T-cell (primary cell): ENCODE measurements at regions not wholly inside any gene's neighbourhood (a gene's known extent, or its start where the extent isn't known, plus 50 kb on each side); places are given as distances from the start of the nearest gene placed in this dataset.

ENCODE experiments used
- ATAC-seq, 4 experiments: fragments of 200-7000 bp in 3 of 4; fragments of 150-1000 bp in 1 of 4; cut with Tn5 transposase; replicated peaks in 1 of 4; 1 replicate in 3 of 4; 2 replicates in 1 of 4; pipeline ENCODE4 v1.10.0; 2021; ENCODE audit warnings: moderate library complexity in 3 of 4, mild to moderate bottlenecking in 2 of 4, moderate number of reproducible peaks in 1 of 4
- CTCF ChIA-PET, 2 donors: fragments of 300-600 bp; sonication (Branson Sonifier 250); formaldehyde crosslinking; loops; one replicate each; lab custom pipeline; 2022; ENCODE audit warnings: antibody characterized with exemption in 2 of 2; lab: Charles Lee
- POLR2A ChIA-PET, 2 donors: fragments of 300-600 bp; sonication (Branson Sonifier 250); formaldehyde crosslinking; loops; one replicate each; lab custom pipeline; 2022; ENCODE audit warnings: antibody characterized with exemption in 2 of 2; lab: Charles Lee
- DNase-seq, 35 experiments: peaks; one replicate each; pipeline versions ENCODE4 v3.0.0 to v3.0.0-alpha.2; 2013 to 2023
- H3K27ac ChIP-seq: one replicate; pipeline ENCODE4 v1.5.1; 2013; ENCODE audit warnings: low read length
- H3K27me3 ChIP-seq, 2 experiments: replicated peaks in 1 of 2; 1 replicate in 1 of 2; 2 replicates in 1 of 2; pipeline versions ENCODE4 v1.6.1 to v1.7.0; 2013; ENCODE audit warnings: low read length in 1 of 2, mixed read lengths in 1 of 2; ENCODE audit not compliant: control insufficient read depth in 2 of 2, insufficient read depth in 2 of 2; ENCODE audit errors: extremely low read depth in 1 of 2
- H3K36me3 ChIP-seq, 2 donors: 1 replicate in 1 of 2; 2 replicates in 1 of 2; pipeline versions ENCODE4 v1.6.1 to v1.7.0; 2013; ENCODE audit warnings: low read length in 1 of 2; ENCODE audit not compliant: control insufficient read depth in 2 of 2, insufficient read depth in 1 of 2; ENCODE audit errors: extremely low read depth in 1 of 2
- H3K4me1 ChIP-seq, 2 experiments: 1 replicate in 1 of 2; 2 replicates in 1 of 2; pipeline versions ENCODE4 v1.6.1 to v1.7.0; 2013; ENCODE audit warnings: low read length in 2 of 2, mixed read lengths in 1 of 2; ENCODE audit not compliant: insufficient read depth in 2 of 2, control insufficient read depth in 1 of 2; ENCODE audit errors: extremely low read depth in 1 of 2
- H3K4me3 ChIP-seq, 2 donors: 1 replicate in 1 of 2; 2 replicates in 1 of 2; pipeline versions ENCODE4 v1.5.1 to v1.7.0; 2013; ENCODE audit warnings: mild to moderate bottlenecking in 2 of 2, low read length in 1 of 2, moderate library complexity in 1 of 2; ENCODE audit not compliant: control insufficient read depth in 1 of 2; ENCODE audit errors: extremely low read depth in 1 of 2
- H3K9me3 ChIP-seq: 2 replicates; pipeline ENCODE4 v1.7.0; 2013
- H3K27ac Mint-ChIP-seq, 2 donors: one replicate each; pipeline ENCODE4 v1.8.0; 2020 to 2021; ENCODE audit warnings: mild to moderate bottlenecking in 2 of 2, mixed read lengths in 2 of 2
- H3K27me3 Mint-ChIP-seq, 2 donors: one replicate each; pipeline ENCODE4 v1.8.0; 2021 to 2022; ENCODE audit warnings: mixed read lengths in 2 of 2
- H3K36me3 Mint-ChIP-seq: one replicate; pipeline ENCODE4 v1.8.0; 2021; ENCODE audit warnings: mixed read lengths
- H3K4me1 Mint-ChIP-seq, 3 donors: one replicate each; pipeline ENCODE4 v1.8.0; 2020 to 2022; ENCODE audit warnings: mixed read lengths in 3 of 3, mild to moderate bottlenecking in 1 of 3
- H3K4me3 Mint-ChIP-seq, 3 donors: one replicate each; pipeline ENCODE4 v1.8.0; 2020 to 2022; ENCODE audit warnings: mild to moderate bottlenecking in 3 of 3, mixed read lengths in 3 of 3, moderate library complexity in 3 of 3
- H3K9me3 Mint-ChIP-seq, 3 donors: one replicate each; pipeline ENCODE4 v1.8.0; 2020 to 2022; ENCODE audit warnings: mixed read lengths in 3 of 3
- WGBS: methylation state at CpG from one replicate; pipeline ENCODE4 v1.1.5; 2013; ENCODE audit warnings: missing lambda C conversion rate; ENCODE audit not compliant: insufficient coverage; 5-methylcytosine and 5-hydroxymethylcytosine counted together

DNA sequence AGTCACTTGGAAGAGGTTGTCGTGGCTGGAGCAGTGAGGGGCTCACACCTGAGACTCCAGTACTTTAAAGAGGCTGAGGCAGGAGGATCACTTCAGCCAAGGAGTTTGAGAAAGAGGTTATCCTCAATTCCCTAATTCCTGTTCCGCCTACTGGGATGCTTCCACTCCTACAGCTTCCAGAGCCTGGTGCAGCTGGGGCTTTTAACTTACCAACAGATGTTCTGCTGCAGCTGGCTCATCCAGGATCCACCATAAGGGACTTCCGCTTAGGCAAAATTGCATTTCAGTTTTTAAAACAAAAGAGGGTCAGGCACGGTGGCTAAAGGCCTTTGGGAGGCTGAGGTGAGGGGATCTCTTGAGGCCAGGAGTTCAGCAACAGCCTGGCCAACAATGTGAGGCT, 59.1 kb upstream of the CDYL start:
- no peak for ATAC-seq
- H3K27ac ChIP-seq = no peak overlapping the region
- H3K9me3 Mint-ChIP-seq = no peaks in the 10 kb centered on the region
- ChIA-PET CTCF (interaction anchor here (0.7 kb wide), 3 partner anchors 18 to 444 kb away, joined by 3 to 7 read pairs (median 4); no protein-coding TSS in a partner anchor), POLR2A (no interaction called here)
- H3K4me1 ChIP-seq = no peaks in the 10 kb centered on the region
- no peaks in the 10 kb centered on the region for H3K9me3 ChIP-seq
- no peak for DNase-seq
- WGBS = 90% methylated on average over 3 of the region's 4 CpGs
- H3K36me3 ChIP-seq = no peaks in the 10 kb centered on the region
- H3K4me1 Mint-ChIP-seq = no peaks in the 10 kb centered on the region
- H3K27me3 Mint-ChIP-seq = peaks cover 0 to 7% of the 10 kb centered on the region in 2 donors
- no peaks in the 10 kb centered on the region for H3K36me3 Mint-ChIP-seq
- peaks cover 0 to 5% of the 10 kb centered on the region in 2 experiments for H3K27me3 ChIP-seq
- H3K4me3 ChIP-seq = no peak overlapping the region
- no peak overlapping the region for H3K4me3 Mint-ChIP-seq
- no peak overlapping the region for H3K27ac Mint-ChIP-seq

DNA sequence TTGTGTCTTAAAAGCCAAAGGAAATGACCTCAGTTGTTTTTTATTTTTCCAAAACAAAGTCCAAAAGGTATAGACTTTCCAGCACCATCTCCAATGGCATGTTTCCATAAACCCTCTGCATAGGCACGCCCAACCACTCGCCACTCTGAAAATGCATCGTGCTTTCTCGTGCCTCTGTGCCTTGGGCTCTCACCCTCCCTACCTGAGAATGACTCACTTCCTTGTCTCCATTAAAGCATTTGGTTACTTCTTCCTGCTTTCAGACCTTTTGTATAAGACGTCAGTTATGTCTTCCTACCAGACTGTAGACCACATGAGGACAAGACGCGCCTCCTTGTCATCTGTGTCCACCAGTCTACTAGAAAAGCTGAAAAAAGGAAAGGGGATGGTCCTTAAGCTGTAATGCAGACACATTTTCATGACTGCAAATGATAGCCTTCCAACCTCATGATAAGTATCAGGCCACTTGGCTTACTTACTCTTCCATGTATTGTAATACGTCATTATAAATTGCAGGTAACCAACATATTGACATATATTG, 61.2 kb upstream of the CDYL start:
- ATAC-seq = no peak
- no peak overlapping the region for H3K4me3 Mint-ChIP-seq

DNA sequence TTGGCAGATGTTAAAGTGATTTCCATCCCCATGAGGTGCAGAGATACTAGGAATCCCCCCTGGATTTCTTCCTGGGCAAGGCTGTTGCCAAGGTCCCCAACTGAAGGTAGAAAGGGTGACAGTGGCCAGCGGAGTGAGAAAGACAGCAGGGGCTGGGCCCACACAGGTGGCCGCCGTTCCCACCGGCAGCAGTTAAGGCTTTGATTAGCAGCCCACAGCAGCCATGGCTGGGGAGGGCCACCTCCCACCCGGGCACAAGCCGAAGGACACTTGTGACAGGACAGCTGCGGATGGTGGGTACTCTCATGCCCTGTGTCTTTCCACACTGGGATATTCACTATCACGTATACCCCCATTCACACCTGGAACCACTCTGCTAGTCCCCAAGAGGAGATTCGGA, 63.9 kb upstream of the CDYL start:
- Mint-ChIP-seq H3K27me3 (peaks cover 0 to 2% of the 10 kb centered on the region in 2 donors), H3K27ac (no peak overlapping the region), H3K4me1 (no peaks in the 10 kb centered on the region), H3K4me3 (no peak overlapping the region), H3K9me3 (no peaks in the 10 kb centered on the region), H3K36me3 (no peaks in the 10 kb centered on the region)
- no peaks in the 10 kb centered on the region for H3K36me3 ChIP-seq
- H3K4me3 ChIP-seq = no peak overlapping the region
- 93% methylated on average over 4 of the region's 9 CpGs for WGBS
- no peak for DNase-seq
- POLR2A ChIA-PET = no interaction called here
- no peak overlapping the region for H3K27ac ChIP-seq
- no peaks in the 10 kb centered on the region for H3K9me3 ChIP-seq
- no peak for ATAC-seq
- peaks cover 0 to 3% of the 10 kb centered on the region in 2 experiments for H3K27me3 ChIP-seq
- H3K4me1 ChIP-seq = no peaks in the 10 kb centered on the region
- CTCF ChIA-PET = no interaction called here

More for the DNA sequence above, 61.2 kb upstream of the CDYL start:
- Mint-ChIP-seq H3K4me1 (no peaks in the 10 kb centered on the region), H3K36me3 (no peaks in the 10 kb centered on the region), H3K27me3 (peaks cover 0 to 4% of the 10 kb centered on the region in 2 donors), H3K9me3 (no peaks in the 10 kb centered on the region), H3K27ac (no peak overlapping the region)
- WGBS = 53% methylated on average over 5 of the region's 8 CpGs
- no peak for DNase-seq
- no peaks in the 10 kb centered on the region for H3K36me3 ChIP-seq
- peaks cover 0 to 5% of the 10 kb centered on the region in 2 experiments for H3K27me3 ChIP-seq
- ChIA-PET CTCF (no interaction called here), POLR2A (no interaction called here)
- H3K27ac ChIP-seq = no peak overlapping the region
- H3K4me3 ChIP-seq = no peak overlapping the region
- H3K4me1 ChIP-seq = no peaks in the 10 kb centered on the region
- no peaks in the 10 kb centered on the region for H3K9me3 ChIP-seq

DNA sequence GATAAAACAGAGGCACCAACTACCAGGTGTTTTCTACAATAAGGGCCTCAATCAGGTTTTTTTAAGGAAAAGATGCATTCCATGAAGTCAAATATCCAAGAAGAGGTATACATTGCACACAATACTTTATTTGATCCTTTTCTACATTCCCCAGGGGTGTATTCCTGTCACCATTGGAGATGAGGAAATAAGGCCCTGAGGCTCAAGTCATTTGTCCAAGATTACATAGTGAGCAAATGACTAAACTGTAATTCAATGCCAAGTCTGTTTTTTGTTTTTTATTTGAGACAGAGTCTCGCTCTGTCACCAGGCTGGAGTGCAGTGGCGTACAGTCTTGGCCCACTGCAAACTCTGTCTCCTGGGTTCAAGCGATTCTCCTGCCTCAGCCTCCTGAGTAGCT, 69.2 kb upstream of the CDYL start:
- no peak overlapping the region for H3K4me3 ChIP-seq
- no peaks in the 10 kb centered on the region for H3K9me3 ChIP-seq
- Mint-ChIP-seq H3K36me3 (no peaks in the 10 kb centered on the region), H3K9me3 (no peaks in the 10 kb centered on the region), H3K27ac (no peak overlapping the region), H3K4me1 (no peaks in the 10 kb centered on the region), H3K27me3 (no peaks in the 10 kb centered on the region), H3K4me3 (no peak overlapping the region)
- no peaks in the 10 kb centered on the region for H3K36me3 ChIP-seq
- no peak for DNase-seq
- peaks cover 0 to 2% of the 10 kb centered on the region in 2 experiments for H3K27me3 ChIP-seq
- no peak for ATAC-seq
- ChIA-PET POLR2A (no interaction called here), CTCF (no interaction called here)
- H3K4me1 ChIP-seq = no peaks in the 10 kb centered on the region
- no CpG with 5 or more reads among the region's 3 CpGs for WGBS
- H3K27ac ChIP-seq = no peak overlapping the region

DNA sequence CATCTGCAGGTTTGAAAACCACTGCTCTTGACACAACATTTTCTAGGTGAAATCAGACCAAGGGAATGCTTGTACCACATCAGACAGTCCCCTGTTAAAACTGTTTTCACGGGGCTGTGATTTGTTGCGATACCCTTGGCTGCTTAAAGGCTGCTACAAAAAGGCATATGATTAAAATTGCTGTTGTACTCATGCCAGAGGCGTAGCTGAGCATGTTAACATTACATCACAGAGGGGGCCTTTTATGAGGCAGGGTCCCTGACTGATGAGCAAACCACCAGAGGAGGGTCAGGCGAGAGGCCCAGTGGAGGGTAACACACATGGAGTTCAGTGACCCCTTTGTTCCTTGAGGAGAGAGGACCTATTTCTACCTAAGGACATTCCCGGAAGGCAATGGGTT, 70.4 kb upstream of the CDYL start:
- no peak for ATAC-seq
- H3K27ac ChIP-seq = no peak overlapping the region
- Mint-ChIP-seq H3K36me3 (no peaks in the 10 kb centered on the region), H3K4me3 (no peak overlapping the region), H3K4me1 (no peaks in the 10 kb centered on the region), H3K9me3 (no peaks in the 10 kb centered on the region), H3K27me3 (no peaks in the 10 kb centered on the region), H3K27ac (no peak overlapping the region)
- ChIA-PET CTCF (no interaction called here), POLR2A (no interaction called here)
- 81% methylated on average over 4 of the region's 5 CpGs for WGBS
- H3K36me3 ChIP-seq = no peaks in the 10 kb centered on the region
- no peaks in the 10 kb centered on the region for H3K9me3 ChIP-seq
- H3K4me1 ChIP-seq = no peaks in the 10 kb centered on the region
- no peak overlapping the region for H3K4me3 ChIP-seq
- DNase-seq = no peak
- H3K27me3 ChIP-seq = peaks cover 0 to 2% of the 10 kb centered on the region in 2 experiments

DNA sequence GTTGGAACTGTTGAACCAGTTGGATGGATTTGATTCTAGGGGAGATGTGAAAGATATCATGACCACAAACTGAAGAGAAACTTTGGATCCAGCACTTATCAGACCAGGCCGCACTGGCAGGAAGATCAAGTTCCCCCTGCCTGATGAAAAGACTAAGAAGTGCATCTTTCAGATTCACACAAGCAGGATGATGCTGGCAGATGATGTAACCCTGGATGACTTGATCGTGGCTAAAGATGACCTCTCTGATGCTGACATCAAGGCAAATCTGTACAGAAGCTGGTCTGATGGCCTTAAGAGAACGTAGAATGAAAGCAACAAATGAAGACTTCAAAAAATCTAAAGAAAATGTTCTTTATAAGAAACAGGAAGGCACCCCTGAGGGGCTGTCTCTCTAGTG, 72.8 kb upstream of the CDYL start:
- CTCF ChIA-PET = no interaction called here
- 80% methylated on average over 2 of the region's 3 CpGs for WGBS
- DNase-seq (no peak), ATAC-seq (no peak)
- Histone ChIP-seq H3K4me1 (no peaks in the 10 kb centered on the region), H3K36me3 (no peaks in the 10 kb centered on the region), H3K27me3 (no peaks in the 10 kb centered on the region), H3K27ac (no peak overlapping the region), H3K9me3 (no peaks in the 10 kb centered on the region), H3K4me3 (no peak overlapping the region)
- peaks cover 0 to 2% of the 10 kb centered on the region in 2 donors for H3K27me3 Mint-ChIP-seq
- no peaks in the 10 kb centered on the region for H3K4me1 Mint-ChIP-seq
- POLR2A ChIA-PET = no interaction called here
- no peak overlapping the region for H3K27ac Mint-ChIP-seq
- H3K36me3 Mint-ChIP-seq = no peaks in the 10 kb centered on the region
- H3K9me3 Mint-ChIP-seq = no peaks in the 10 kb centered on the region
- no peak overlapping the region for H3K4me3 Mint-ChIP-seq
